ENCODE measurements at regions not wholly inside any gene's neighbourhood (a gene's known extent, or its start where the extent isn't known, plus 50 kb on each side); places are given as distances from the start of the nearest gene placed in this dataset.
A peak's percentile ranks its signal among the peaks of the same experiment; 100 is the strongest.

- no peak for DNase-seq
These were observed 179.9 kb downstream of the NPHP4 start for GRCh38 chr1:5812295-5812694.

GRCh38 chr1:5811419-5811818 is 180.8 kb downstream of the NPHP4 start:
- no peak for DNase-seq

GRCh38 chr1:5810553-5811270 is 181.5 kb downstream of the NPHP4 start:
- DNase-seq: no peak

- DNase-seq: no peak
These were observed 182.1 kb downstream of the NPHP4 start for GRCh38 chr1:5810131-5810530.

GRCh38 chr1:5809207-5809788 is 182.9 kb downstream of the NPHP4 start:
- no peak for DNase-seq

- no peak for DNase-seq
These were observed 188.4 kb downstream of the NPHP4 start for GRCh38 chr1:5803851-5804250.

- DNase-seq: no peak
These were observed 189.6 kb downstream of the NPHP4 start for GRCh38 chr1:5802606-5803005.

- DNase-seq: no peak
These were observed 193.3 kb downstream of the NPHP4 start for GRCh38 chr1:5798904-5799303.

- DNase-seq: no peak
These were observed 194.0 kb downstream of the NPHP4 start for GRCh38 chr1:5798151-5798730.

- DNase-seq: no peak
These were observed 196.2 kb downstream of the NPHP4 start for GRCh38 chr1:5796028-5796427.

- DNase-seq: no peak
These were observed 197.9 kb downstream of the NPHP4 start for GRCh38 chr1:5794279-5794678.

GRCh38 chr1:5793516-5793915 is 198.7 kb downstream of the NPHP4 start:
- no peak for DNase-seq

GRCh38 chr1:5781079-5781478 is 211.1 kb downstream of the NPHP4 start:
- no peak for DNase-seq

- no peak for DNase-seq
These were observed 211.9 kb downstream of the NPHP4 start for GRCh38 chr1:5780324-5780716.

GRCh38 chr1:5779608-5780323 is 212.5 kb downstream of the NPHP4 start:
- DNase-seq: no peak

GRCh38 chr1:5776035-5776550 is 216.1 kb downstream of the NPHP4 start:
- DNase-seq: no peak

GRCh38 chr1:5774019-5774418 is 218.2 kb downstream of the NPHP4 start:
- DNase-seq: no peak

- no peak for DNase-seq
These were observed 220.4 kb downstream of the NPHP4 start for GRCh38 chr1:5771788-5772187.

GRCh38 chr1:5770981-5771765 is 221.1 kb downstream of the NPHP4 start:
- DNase-seq: no peak

- DNase-seq: no peak
These were observed 222.5 kb downstream of the NPHP4 start for GRCh38 chr1:5769760-5770159.

GRCh38 chr1:5769146-5769545 is 223.1 kb downstream of the NPHP4 start:
- DNase-seq: no peak

GRCh38 chr1:5768014-5768413 is 224.2 kb downstream of the NPHP4 start:
- DNase-seq: no peak

GRCh38 chr1:5766996-5767395 is 225.2 kb downstream of the NPHP4 start:
- peak; percentile 31 for DNase-seq
